ENCODE measurements at regions not wholly inside any gene's neighbourhood (a gene's known extent, or its start where the extent isn't known, plus 50 kb on each side); places are given as distances from the start of the nearest gene placed in this dataset.

DNA sequence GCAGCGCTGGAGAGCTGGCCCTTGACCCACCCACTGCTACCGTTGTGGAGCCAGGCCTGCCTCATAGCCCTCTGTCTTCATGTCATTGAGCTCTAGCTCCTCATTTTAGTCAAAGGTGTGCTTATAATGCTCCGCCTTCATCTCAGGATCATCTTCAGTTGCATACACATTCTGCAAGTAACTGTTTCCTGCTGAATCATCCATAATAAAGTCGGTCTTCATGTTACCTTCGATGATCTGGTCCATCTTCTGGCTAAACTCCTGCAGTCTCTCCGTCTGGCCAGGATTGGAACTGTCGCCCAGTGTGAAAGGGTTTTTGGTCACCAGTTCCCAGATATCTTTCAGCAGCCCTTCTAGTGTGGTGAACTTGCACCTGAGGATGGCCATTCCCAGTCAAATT lies 62.6 kb upstream of the ARMC2 start:
- Mint-ChIP-seq H3K27me3 (peaks cover 2% of the 10 kb centered on the region), H3K36me3 (no peaks in the 10 kb centered on the region), H3K4me3 (no peak overlapping the region), H3K9me3 (no peaks in the 10 kb centered on the region), H3K27ac (no peak overlapping the region), H3K4me1 (peaks cover 12% of the 10 kb centered on the region)

DNA sequence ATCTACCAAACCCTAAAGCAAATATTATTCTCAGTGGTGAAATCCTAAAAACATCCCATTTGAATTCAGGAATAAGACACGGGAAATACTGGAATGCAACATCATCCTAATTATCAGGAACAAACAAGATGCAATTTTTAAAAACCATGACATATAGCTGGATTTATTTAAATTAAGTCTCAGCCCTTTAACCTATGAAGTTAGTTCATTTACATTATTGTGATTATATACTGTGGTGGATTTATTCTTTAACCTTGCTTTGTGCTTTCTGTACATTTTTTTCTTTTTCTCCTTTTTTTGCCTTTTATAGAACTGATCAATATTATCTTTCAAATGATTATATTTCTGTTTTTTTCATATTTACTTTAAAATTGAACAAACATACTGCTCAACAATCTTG lies 59.8 kb upstream of the ARMC2 start:
- no peaks in the 10 kb centered on the region for H3K36me3 Mint-ChIP-seq
- H3K4me1 Mint-ChIP-seq = no peaks in the 10 kb centered on the region
- H3K27me3 Mint-ChIP-seq = no peaks in the 10 kb centered on the region
- H3K27ac Mint-ChIP-seq = no peak overlapping the region
- no peaks in the 10 kb centered on the region for H3K9me3 Mint-ChIP-seq
- H3K4me3 Mint-ChIP-seq = no peak overlapping the region

DNA sequence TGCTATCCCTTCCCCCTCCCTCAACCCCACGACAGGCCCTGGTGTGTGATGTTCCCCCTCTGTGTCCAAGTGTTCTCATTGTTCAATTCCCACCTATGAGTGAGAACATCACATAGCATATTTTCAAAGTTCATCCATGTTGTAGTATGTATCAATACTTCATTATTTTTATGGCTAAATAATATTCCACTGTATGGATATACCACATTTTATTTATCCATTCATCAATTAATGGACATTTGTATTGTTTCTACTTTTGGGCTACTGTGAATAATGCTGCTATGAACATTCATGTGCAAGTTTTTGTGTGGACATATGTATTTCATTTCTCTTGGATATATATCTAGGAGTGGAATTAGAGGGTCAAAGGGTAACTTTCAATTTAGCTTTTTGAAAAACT lies 58.7 kb upstream of the ARMC2 start:
- no peak overlapping the region for H3K27ac Mint-ChIP-seq
- no peaks in the 10 kb centered on the region for H3K4me1 Mint-ChIP-seq
- H3K27me3 Mint-ChIP-seq = no peaks in the 10 kb centered on the region
- H3K4me3 Mint-ChIP-seq = no peak overlapping the region
- H3K36me3 Mint-ChIP-seq = no peaks in the 10 kb centered on the region
- H3K9me3 Mint-ChIP-seq = no peaks in the 10 kb centered on the region

DNA sequence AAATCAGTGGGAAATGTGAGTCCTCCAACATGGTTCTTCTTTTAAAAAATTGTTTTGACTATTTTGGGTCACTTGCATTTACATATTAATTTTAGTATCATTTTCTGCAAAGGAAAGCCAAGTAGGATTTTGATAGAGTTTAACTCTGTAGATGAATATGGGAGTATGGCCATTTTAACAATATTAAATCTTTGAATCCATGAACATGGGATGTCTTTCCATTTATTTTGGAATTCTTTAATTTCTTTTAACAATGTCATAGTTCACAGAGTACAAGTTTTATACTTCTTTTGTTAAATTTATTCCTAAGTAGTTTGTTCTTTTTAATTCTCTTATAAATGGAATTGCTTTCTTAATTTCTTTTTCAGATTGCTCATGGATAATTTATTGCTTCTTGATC lies 56.5 kb upstream of the ARMC2 start:
- H3K27ac Mint-ChIP-seq = no peak overlapping the region
- H3K4me1 Mint-ChIP-seq = no peaks in the 10 kb centered on the region
- no peaks in the 10 kb centered on the region for H3K36me3 Mint-ChIP-seq
- no peaks in the 10 kb centered on the region for H3K27me3 Mint-ChIP-seq
- no peaks in the 10 kb centered on the region for H3K9me3 Mint-ChIP-seq
- H3K4me3 Mint-ChIP-seq = no peak overlapping the region

DNA sequence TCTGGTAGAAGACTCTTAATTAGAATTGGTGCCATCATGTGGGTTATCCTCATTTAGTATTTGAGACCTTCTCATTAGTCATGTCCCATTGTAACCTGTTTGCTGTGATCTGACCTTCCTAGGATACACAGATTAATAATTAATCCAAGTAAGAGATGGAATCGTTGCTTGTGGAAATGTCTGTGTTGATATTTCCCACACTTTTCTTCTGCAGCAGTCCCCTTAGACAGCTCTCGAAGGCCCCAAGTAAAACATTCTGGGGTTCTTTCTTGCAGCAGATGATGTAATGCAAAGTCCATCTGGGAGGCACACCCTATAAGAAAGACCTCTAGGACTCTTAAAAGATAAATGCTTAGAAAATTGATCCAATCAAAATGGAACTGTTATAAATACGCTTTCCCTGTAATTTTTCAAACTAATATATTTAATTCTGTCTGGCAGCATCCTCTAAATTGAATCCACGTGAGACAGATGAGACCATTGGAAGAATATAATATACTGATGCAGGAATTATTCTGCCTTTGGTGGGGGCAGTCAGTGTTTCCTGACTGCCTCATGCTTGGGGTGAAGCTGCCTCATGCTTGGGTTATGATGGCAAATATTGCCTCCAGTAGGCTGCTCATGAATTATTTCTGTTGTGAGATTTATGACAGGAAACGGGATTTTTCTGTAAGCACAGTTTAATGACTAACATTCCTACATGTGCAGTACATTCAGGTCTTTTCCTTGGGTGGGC lies 54.5 kb upstream of the ARMC2 start:
- H3K4me1 Mint-ChIP-seq = peaks cover 11% of the 10 kb centered on the region
- no peaks in the 10 kb centered on the region for H3K36me3 Mint-ChIP-seq
- no peak overlapping the region for H3K4me3 Mint-ChIP-seq
- no peak overlapping the region for H3K27ac Mint-ChIP-seq
- no peaks in the 10 kb centered on the region for H3K27me3 Mint-ChIP-seq
- H3K9me3 Mint-ChIP-seq = no peaks in the 10 kb centered on the region

DNA sequence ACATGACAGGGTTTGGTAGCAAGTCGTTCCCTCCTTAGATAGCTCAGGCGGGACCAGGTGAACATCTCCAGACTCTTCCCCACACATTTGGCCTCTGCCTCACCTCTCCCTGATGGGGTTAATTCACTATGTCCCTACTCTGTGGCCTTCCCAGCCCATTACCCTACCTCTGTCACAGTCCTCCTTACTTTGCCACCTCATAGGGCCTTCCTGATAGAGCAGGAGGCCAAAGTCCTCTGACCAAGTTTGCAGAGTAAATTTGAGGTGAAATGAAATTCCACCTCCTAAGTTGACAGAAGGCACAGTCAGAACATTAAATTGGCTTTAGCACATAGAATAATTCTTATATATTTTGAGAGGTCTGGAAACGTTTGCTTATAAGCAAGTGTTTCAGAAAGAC lies 53.1 kb upstream of the ARMC2 start:
- H3K27ac Mint-ChIP-seq = no peak overlapping the region
- H3K4me3 Mint-ChIP-seq = no peak overlapping the region
- no peaks in the 10 kb centered on the region for H3K27me3 Mint-ChIP-seq
- no peaks in the 10 kb centered on the region for H3K9me3 Mint-ChIP-seq
- no peaks in the 10 kb centered on the region for H3K36me3 Mint-ChIP-seq
- H3K4me1 Mint-ChIP-seq = peaks cover 15% of the 10 kb centered on the region

DNA sequence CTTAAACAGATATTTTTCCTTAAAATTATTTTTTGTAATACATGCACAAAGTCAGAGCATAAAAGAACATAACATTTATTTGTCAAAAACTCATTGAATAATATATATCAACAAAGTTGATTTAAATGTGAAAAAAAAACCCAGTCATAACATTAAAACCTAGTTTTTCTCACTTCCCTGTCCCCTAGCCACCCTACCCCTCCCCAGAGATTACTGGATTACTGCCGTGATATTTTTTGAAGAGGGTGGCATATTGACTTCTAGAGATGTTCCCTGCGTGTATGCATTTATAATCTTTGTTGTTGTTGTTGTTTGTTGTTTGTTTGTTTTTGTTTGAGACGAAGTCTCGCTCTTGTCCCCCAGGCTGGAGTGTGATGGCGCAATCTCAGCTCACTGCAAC lies 52.4 kb upstream of the ARMC2 start:
- H3K4me3 Mint-ChIP-seq = no peak overlapping the region
- no peaks in the 10 kb centered on the region for H3K36me3 Mint-ChIP-seq
- H3K4me1 Mint-ChIP-seq = peaks cover 15% of the 10 kb centered on the region
- no peaks in the 10 kb centered on the region for H3K9me3 Mint-ChIP-seq
- no peaks in the 10 kb centered on the region for H3K27me3 Mint-ChIP-seq
- H3K27ac Mint-ChIP-seq = no peak overlapping the region

DNA sequence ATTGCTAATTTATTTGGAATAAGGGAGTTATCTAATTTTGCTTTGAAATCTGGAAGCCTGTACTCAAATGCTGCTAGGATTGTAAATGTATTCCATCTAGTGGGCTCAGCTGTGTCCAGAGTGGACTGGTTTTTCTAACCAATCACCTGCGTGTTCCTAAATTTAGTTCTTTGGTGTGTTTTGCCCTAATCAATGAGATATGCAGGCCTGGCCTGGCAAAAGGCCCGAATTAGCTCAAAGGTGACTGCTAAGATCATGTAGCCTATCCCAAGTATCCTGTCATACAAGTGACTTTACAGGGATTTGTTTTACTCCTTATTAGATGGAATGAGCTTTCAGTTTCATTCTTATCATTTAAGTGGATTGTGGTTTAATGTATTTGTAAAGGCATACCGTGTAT lies 51.3 kb upstream of the ARMC2 start:
- no peak overlapping the region for H3K27ac Mint-ChIP-seq
- no peak overlapping the region for H3K4me3 Mint-ChIP-seq
- no peaks in the 10 kb centered on the region for H3K9me3 Mint-ChIP-seq
- no peaks in the 10 kb centered on the region for H3K36me3 Mint-ChIP-seq
- peaks cover 15% of the 10 kb centered on the region for H3K4me1 Mint-ChIP-seq
- H3K27me3 Mint-ChIP-seq = no peaks in the 10 kb centered on the region

DNA sequence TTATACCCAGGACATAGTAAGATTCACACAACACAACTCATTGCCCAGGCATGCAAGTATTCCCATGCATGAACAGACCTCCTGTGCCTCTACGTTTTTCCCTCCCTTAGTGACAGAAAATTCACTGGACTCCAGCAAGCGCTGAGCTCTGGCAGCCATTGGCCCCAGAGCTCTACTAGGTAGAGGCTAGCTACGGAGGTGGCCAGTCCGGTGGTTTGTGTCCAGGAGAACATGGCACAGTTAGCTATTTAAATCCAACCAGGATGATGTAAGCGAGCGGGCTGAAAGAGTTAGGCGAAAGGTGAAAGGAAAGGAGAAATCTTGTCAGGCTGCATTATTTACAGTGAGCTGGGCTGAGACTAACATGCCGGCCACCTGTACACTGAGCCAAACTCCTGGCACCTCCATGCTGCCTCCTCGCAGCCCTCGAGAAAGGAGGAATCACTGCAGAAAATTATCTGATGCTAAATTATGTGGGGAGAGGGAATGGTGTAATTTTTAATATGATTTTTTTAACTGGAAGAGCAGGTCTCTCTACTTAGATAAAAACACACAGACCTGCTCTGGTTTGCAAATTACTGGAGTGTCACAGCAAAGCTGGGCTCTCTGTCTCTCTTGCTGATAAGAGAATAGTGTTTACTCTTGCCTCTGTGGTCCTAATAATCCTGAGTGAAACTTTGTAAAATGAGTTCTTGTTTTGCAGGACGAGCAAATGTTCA lies 50.1 kb upstream of the ARMC2 start:
- Mint-ChIP-seq H3K9me3 (no peaks in the 10 kb centered on the region), H3K27ac (no peak overlapping the region), H3K27me3 (no peaks in the 10 kb centered on the region), H3K36me3 (no peaks in the 10 kb centered on the region), H3K4me3 (peak overlapping the region; percentile 80), H3K4me1 (peaks cover 15% of the 10 kb centered on the region)

Data from activated naive CD4-positive, alpha-beta T cell treated with anti-CD3 and anti-CD28 coated beads, Interleukin-2, amount 50 U/mL, for 24 hours (primary cell).